Superior temporal gyrus (tissue), 1 donor: ENCODE measurements at regions not wholly inside any gene's neighbourhood (a gene's known extent, or its start where the extent isn't known, plus 50 kb on each side); places are given as distances from the start of the nearest gene placed in this dataset.
"Not testable (repeated sequence)": the region's sequence is repeated elsewhere in the genome, so short reads cannot be mapped to it uniquely, and the experiment has no call there.

Experiments
- DNase-seq: peaks from one replicate; pipeline ENCODE4 v3.0.0-alpha.2; 2016; ENCODE audit errors: extremely low spot score

DNA sequence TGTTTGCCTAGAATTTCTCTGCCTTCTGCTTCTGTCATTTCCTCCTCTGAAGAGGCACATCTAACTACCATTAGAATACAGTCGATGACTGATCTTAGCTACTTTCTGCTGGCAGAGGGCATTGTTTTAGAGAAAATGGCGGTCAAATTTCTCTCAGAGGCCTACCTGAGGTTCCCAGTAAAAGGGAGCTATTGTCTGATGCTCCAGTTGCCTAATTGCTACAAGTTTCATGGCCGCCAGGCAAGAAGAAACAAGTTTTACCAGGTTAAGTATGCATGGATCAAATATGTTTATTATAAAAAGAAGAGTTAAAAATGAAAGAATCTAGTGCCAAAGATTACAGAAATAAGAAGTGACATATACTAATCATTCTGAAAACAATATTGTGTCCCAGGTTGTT, 416.6 kb downstream of the DSC3 start:
- DNase-seq: no peak

- DNase-seq: no peak
Observed at GRCh38 chr18:30623401-30624065, 419.0 kb downstream of the DSC3 start.

DNA sequence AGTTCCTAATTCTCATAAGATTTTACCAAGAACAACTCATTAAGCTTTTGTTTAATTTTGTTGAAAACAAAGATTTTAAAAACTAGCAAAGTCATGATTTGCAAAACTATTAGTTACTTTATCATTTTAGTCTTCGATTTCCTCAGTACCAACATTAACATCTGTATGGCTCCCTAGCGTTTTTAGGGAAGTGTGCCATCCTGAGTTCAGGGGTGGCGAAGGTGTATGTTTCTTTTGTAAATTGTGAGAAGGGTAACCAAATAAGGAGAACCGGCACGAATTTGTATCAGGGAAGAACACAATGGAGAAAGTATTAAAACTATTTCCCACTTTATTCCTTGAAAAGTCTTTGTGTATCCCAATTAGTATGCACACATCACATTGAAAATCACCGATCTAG, 419.9 kb downstream of the DSC3 start:
- DNase-seq: no peak

GRCh38 chr18:30622104-30622503, 420.4 kb downstream of the DSC3 start:
- DNase-seq: no peak

- no peak for DNase-seq
Observed at GRCh38 chr18:30618567-30618966, 424.0 kb downstream of the DSC3 start.

DNA sequence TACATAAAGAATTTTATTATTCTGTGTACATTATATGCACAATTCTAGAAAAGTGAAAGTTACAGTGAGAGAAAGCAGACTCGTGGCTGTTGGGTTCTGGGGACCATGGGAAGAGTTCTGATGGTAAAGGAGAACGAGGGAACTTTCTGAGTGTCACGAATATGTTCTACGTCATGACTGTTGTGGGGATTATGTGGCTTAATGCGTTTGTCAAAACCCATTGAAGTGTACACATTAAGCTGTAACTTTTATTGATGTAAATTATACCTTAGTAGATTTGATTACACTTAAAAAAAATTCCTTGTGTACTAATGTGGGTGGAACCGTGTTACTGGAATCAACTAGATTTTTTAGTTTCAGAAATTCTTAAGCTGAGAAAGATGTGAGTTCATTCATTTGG, 426.1 kb downstream of the DSC3 start:
- no peak for DNase-seq

GRCh38 chr18:30613467-30613801, 429.1 kb downstream of the DSC3 start:
- no peak for DNase-seq

- no peak for DNase-seq
Observed at GRCh38 chr18:30601541-30601940, 441.0 kb downstream of the DSC3 start.

- no peak for DNase-seq
Observed at GRCh38 chr18:30597202-30597601, 445.3 kb downstream of the DSC3 start.

- DNase-seq: no peak
Observed at GRCh38 chr18:30596635-30597034, 445.9 kb downstream of the DSC3 start.

GRCh38 chr18:30595942-30596341, 446.6 kb downstream of the DSC3 start:
- no peak for DNase-seq

GRCh38 chr18:30594911-30595310, 447.6 kb downstream of the DSC3 start:
- not testable (repeated sequence) for DNase-seq

DNA sequence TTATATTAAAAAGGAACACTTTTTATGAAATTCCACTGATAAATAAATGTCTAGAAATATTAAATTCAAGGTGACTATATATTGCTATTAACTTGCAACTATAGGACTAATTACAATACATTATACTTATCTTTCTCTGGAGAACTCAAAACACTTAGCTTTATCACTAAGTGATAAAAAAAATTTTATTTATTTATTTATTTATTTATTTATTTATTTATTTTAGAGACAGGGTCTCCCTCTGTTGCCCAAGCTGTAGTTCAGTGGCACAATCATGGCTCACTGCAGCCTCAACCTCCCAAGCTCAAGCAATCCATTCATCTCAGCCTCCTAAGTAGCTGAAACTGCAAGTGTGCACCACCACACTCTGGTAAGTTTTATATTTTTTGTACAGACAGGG, 451.1 kb downstream of the DSC3 start:
- no peak for DNase-seq

DNA sequence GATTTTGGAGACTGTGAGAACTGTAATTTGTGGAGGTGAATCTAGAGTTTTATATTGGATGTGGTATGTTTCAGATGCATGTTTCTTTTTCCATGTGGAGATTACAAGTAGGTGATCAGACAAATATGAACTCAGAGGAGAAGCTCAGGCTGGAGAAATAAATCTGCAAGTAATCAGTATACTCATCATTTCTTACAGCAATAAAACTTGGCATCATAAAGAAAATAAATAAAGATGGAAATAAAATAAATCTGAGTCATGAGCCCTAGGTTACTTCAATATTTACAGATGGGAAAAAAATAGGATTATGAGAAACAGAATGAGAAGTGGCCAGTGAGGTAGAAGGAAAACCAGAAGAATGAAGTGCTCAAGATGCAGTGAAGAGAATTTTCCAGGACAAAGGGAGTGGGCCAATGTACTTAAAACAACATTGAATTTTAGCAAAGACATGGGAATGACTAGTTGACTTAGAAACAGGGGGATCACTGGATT, 453.8 kb downstream of the DSC3 start:
- DNase-seq: no peak

GRCh38 chr18:30583768-30584167, 458.8 kb downstream of the DSC3 start:
- no peak for DNase-seq

GRCh38 chr18:30582078-30582477, 460.5 kb downstream of the DSC3 start:
- no peak for DNase-seq

GRCh38 chr18:30578707-30579106, 463.8 kb downstream of the DSC3 start:
- no peak for DNase-seq

DNA sequence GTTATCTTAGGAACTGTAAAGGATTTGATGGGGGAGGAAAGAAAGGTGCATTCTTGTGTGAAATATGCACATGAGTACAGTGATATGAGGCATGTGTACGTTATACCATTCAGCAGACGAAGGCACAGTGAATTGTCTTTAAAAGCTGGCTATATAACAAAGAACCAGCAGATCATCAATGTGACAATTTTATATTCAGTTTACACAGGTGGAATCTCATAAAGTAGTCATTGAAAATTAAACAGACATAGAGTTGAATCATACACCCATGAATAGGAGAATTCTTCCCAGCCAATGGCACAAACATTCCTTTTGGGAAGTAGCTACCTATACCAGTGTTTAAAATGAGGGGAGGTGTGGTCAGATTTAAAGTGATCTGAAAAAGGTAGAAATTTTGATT, 470.3 kb downstream of the DSC3 start:
- no peak for DNase-seq

GRCh38 chr18:30568333-30568732, 474.2 kb downstream of the DSC3 start:
- DNase-seq: no peak

DNA sequence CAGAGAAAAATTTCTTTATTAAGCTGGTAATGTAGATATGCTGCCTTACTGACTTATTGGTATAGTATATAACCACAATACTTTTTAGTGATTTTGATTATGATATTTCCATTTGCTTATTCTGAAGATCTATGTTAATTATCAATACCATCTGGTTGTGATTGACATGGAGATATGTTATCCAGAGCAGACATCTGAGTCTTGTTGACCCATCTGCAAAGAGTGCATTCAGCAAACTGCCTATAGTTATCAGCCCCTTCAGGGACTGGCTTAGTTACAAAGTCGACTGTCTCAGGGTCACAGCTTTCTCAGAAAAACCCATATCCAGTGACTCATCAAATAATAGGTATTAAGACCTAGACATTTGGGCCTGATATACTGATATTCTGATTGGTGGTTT, 475.7 kb downstream of the DSC3 start:
- no peak for DNase-seq

DNA sequence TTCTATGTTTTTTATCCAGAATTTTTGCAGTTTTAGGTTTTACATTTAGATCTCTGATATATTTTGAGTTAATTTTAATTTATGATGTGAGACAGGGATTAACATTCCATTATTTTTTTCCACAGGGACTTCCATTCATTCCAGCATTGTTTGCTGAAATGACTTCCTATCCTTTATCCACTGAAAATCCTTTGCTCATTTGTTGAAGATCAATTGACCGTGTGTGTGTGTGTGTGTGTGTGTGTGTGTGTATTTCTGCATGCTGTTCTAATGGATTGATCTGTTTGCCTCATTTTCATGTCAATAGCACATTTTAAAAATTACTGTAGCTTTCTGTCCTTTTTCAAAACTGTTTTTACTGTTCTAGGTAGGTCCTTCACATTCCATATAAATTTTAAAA, 480.3 kb downstream of the DSC3 start:
- no peak for DNase-seq

- DNase-seq: no peak
Observed at GRCh38 chr18:30556112-30556511, 486.4 kb downstream of the DSC3 start.

GRCh38 chr18:30545393-30545792, 497.1 kb downstream of the DSC3 start:
- DNase-seq: no peak

DNA sequence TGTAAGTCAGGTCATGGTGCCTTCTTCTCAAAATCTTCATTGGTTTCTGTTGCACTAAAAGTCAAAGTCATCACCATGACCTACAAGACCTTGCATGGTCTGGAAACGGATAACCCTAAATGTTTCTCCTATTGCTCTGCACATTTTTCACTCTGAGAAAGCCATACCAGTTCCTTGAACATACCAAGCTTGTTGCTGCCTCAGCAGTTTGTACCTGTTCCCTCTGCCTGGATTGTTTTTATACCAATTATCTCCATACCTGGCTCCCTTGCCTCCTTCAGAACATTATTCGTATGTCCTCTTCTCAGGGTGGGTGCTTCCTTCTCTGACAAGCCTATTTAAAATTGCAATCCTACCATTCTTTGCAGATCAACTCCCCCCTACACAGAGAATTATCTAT, 498.4 kb downstream of the DSC3 start:
- no peak for DNase-seq
